ENCODE measurements at regions not wholly inside any gene's neighbourhood (a gene's known extent, or its start where the extent isn't known, plus 50 kb on each side); places are given as distances from the start of the nearest gene placed in this dataset.

- no peaks in the 10 kb centered on the region for H3K4me1 Mint-ChIP-seq
- no CpG with 5 or more reads among the region's 3 CpGs for WGBS (ENCODE audit: insufficient coverage)
- POLR2A ChIA-PET = no interaction called here
Measured at GRCh38 chr20:52757411-52757810, 214.7 kb upstream of the TSHZ2 start.

GRCh38 chr20:52755744-52756143 lies 216.4 kb upstream of the TSHZ2 start:
- Histone ChIP-seq H4K20me1 (ENCODE audit: control insufficient read depth, insufficient read depth, low read length, poor library complexity, severe bottlenecking) (no peaks in the 10 kb centered on the region), H3K9me3 (ENCODE audit: control extremely low read depth in 1 of 3, control insufficient read depth in 2 of 3, insufficient read depth in 1 of 3, low read length in 2 of 3) (peaks cover 0 to 1% (median 0%) of the 10 kb centered on the region in 3 donors), H3K4me2 (replicated peaks; ENCODE audit: low read depth, low read length, poor library complexity, severe bottlenecking) (no peak overlapping the region), H3K27me3 (replicated peaks in 1 of 4; ENCODE audit: control extremely low read depth in 1 of 4, control insufficient read depth in 3 of 4, insufficient read depth in 4 of 4, low read length in 3 of 4) (peaks cover 0 to under 1% (median 0%) of the 10 kb centered on the region in 4 experiments), H2AFZ (ENCODE audit: insufficient read depth, low read depth, low read length, poor library complexity, severe bottlenecking) (no peak overlapping the region), H3K4me3 (ENCODE audit: control extremely low read depth in 1 of 5, extremely low read depth in 1 of 5, insufficient read depth in 1 of 5, low read depth in 2 of 5, low read length in 4 of 5) (no peak overlapping the region), H3K9ac (ENCODE audit: low read length) (no peak overlapping the region), H3K27ac (ENCODE audit: low read length in 2 of 2) (no peak overlapping the region), H3K4me1 (ENCODE audit: control insufficient read depth in 2 of 2, insufficient read depth in 2 of 2, low read length in 2 of 2) (no peaks in the 10 kb centered on the region), H3K79me2 (ENCODE audit: control insufficient read depth, insufficient read depth, low read length) (no peaks in the 10 kb centered on the region), H3K36me3 (replicated peaks in 1 of 2; ENCODE audit: control extremely low read depth in 1 of 2, control insufficient read depth in 1 of 2, extremely low read depth in 1 of 2, insufficient read depth in 2 of 2, low read length in 1 of 2) (no peaks in the 10 kb centered on the region)
- Mint-ChIP-seq H3K27ac (no peak overlapping the region), H3K4me1 (no peaks in the 10 kb centered on the region), H3K9me3 (ENCODE audit: insufficient read depth) (no peaks in the 10 kb centered on the region), H3K27me3 (peaks cover 3% of the 10 kb centered on the region), H3K4me3 (no peak overlapping the region)
- CTCF ChIA-PET = no interaction called here
- DNase-seq (no peak), ATAC-seq (ENCODE audit: low read depth) (no peak)
- POLR2A ChIA-PET = no interaction called here
- TF ChIP-seq EZH2 (IDR thresholded peaks at IDR 0.05; ENCODE audit: borderline replicate concordance, insufficient read depth, low read depth, low read length, poor library complexity, severe bottlenecking) = no peak
- TF ChIP-seq, protein P1, sequence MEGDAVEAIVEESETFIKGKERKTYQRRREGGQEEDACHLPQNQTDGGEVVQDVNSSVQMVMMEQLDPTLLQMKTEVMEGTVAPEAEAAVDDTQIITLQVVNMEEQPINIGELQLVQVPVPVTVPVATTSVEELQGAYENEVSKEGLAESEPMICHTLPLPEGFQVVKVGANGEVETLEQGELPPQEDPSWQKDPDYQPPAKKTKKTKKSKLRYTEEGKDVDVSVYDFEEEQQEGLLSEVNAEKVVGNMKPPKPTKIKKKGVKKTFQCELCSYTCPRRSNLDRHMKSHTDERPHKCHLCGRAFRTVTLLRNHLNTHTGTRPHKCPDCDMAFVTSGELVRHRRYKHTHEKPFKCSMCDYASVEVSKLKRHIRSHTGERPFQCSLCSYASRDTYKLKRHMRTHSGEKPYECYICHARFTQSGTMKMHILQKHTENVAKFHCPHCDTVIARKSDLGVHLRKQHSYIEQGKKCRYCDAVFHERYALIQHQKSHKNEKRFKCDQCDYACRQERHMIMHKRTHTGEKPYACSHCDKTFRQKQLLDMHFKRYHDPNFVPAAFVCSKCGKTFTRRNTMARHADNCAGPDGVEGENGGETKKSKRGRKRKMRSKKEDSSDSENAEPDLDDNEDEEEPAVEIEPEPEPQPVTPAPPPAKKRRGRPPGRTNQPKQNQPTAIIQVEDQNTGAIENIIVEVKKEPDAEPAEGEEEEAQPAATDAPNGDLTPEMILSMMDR (IDR thresholded peaks at IDR 0.05) = no peak
- intact Hi-C loops (cut with micrococcal nuclease) = no loop called here
- no CpG with 5 or more reads among the region's 1 CpG for WGBS (ENCODE audit: insufficient coverage)

More at GRCh38 chr20:52757411-52757810, 214.7 kb upstream of the TSHZ2 start:
- intact Hi-C loops (cut with micrococcal nuclease) = no loop called here
- Histone ChIP-seq H3K9me3 (ENCODE audit: control extremely low read depth in 1 of 3, control insufficient read depth in 2 of 3, insufficient read depth in 1 of 3, low read length in 2 of 3) (peaks cover 0 to 3% (median 0%) of the 10 kb centered on the region in 3 donors), H3K36me3 (replicated peaks in 1 of 2; ENCODE audit: control extremely low read depth in 1 of 2, control insufficient read depth in 1 of 2, extremely low read depth in 1 of 2, insufficient read depth in 2 of 2, low read length in 1 of 2) (no peaks in the 10 kb centered on the region), H3K79me2 (ENCODE audit: control insufficient read depth, insufficient read depth, low read length) (no peaks in the 10 kb centered on the region), H3K27me3 (replicated peaks in 1 of 4; ENCODE audit: control extremely low read depth in 1 of 4, control insufficient read depth in 3 of 4, insufficient read depth in 4 of 4, low read length in 3 of 4) (peaks cover 0 to 4% (median 0%) of the 10 kb centered on the region in 4 experiments), H4K20me1 (ENCODE audit: control insufficient read depth, insufficient read depth, low read length, poor library complexity, severe bottlenecking) (no peaks in the 10 kb centered on the region), H2AFZ (ENCODE audit: insufficient read depth, low read depth, low read length, poor library complexity, severe bottlenecking) (no peak overlapping the region), H3K4me2 (replicated peaks; ENCODE audit: low read depth, low read length, poor library complexity, severe bottlenecking) (no peak overlapping the region), H3K9ac (ENCODE audit: low read length) (no peak overlapping the region), H3K4me3 (ENCODE audit: control extremely low read depth in 1 of 5, extremely low read depth in 1 of 5, insufficient read depth in 1 of 5, low read depth in 2 of 5, low read length in 4 of 5) (no peak overlapping the region), H3K4me1 (ENCODE audit: control insufficient read depth in 2 of 2, insufficient read depth in 2 of 2, low read length in 2 of 2) (no peaks in the 10 kb centered on the region), H3K27ac (ENCODE audit: low read length in 2 of 2) (no peak overlapping the region)
- DNase-seq (no peak), ATAC-seq (ENCODE audit: low read depth) (no peak)
- H3K27me3 Mint-ChIP-seq = no peaks in the 10 kb centered on the region
- no peak for TF ChIP-seq EZH2 (IDR thresholded peaks at IDR 0.05; ENCODE audit: borderline replicate concordance, insufficient read depth, low read depth, low read length, poor library complexity, severe bottlenecking)
- TF ChIP-seq, protein P1 (IDR thresholded peaks at IDR 0.05) = no peak
- no peak overlapping the region for H3K4me3 Mint-ChIP-seq
- CTCF ChIA-PET = no interaction called here
- no peak overlapping the region for H3K27ac Mint-ChIP-seq
- H3K9me3 Mint-ChIP-seq (ENCODE audit: insufficient read depth) = no peaks in the 10 kb centered on the region
